Kidney capillary endothelial cell (primary cell): ENCODE measurements at regions not wholly inside any gene's neighbourhood (a gene's known extent, or its start where the extent isn't known, plus 50 kb on each side); places are given as distances from the start of the nearest gene placed in this dataset.

Experiments used
- DNase-seq: peaks from one replicate; pipeline ENCODE4 v3.0.0-alpha.2; 2018; ENCODE audit warnings: low spot score

- no peak for DNase-seq
Observed at GRCh38 chr2:239715606-239716005, 309.5 kb downstream of the NDUFA10 start.

DNA sequence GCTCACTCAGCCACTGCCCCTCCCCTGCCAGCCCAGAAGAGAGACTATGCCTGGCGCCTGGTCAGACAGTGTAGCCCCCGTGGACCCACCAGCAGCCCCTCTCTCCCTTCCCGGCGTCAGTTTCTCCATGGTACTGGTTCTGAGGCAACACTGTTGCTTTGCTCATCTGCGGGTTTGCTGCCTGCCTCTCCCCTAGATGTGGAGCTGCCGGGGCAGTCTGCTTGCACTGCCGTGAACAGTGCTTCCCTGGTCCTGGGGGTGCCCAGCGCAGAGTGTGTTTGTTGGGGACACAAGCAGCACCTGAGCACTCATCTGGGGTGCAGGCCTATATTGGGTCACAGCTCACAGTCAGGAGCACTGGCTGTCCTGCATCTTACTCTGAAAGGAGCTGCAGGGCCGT lies 309.9 kb downstream of the NDUFA10 start:
- no peak for DNase-seq

- no peak for DNase-seq
Observed at GRCh38 chr2:239714116-239714515, 311.0 kb downstream of the NDUFA10 start.

- no peak for DNase-seq
Observed at GRCh38 chr2:239712755-239713154, 311.9 kb upstream of the HDAC4 start.

DNA sequence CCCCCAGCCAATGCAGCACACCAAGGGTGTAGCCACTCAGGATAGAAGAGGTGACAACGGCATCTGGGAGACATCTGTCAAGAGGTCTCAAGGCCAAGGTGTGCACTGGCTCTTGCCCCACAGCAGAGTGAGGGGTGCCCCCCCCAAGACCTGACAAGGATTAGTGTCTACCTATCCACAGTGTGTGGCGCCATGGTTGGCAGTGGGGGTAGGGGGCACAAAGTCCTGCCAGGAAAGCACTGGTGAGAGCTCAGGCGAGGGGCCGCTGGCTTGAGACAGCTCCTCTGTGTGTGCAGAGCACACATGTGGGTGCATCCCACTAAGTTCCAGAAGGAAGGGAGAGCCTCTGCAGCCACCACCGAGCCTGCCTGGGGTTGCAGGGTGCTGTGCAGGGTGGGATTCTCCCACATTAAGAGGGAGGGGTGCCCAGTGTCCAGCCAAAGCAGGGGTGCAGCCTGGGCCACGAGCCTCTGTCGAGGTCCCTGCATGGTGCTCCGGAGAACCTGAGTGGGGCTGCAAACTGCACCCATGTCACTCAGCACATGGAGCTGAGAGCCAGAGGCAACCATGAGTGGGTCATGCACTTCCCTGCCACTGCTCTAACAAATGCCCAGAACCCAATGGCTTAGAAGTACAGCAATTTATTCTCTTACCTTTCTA lies 311.2 kb upstream of the HDAC4 start:
- no peak for DNase-seq

GRCh38 chr2:239710953-239711861 lies 310.4 kb upstream of the HDAC4 start:
- DNase-seq = no peak

DNA sequence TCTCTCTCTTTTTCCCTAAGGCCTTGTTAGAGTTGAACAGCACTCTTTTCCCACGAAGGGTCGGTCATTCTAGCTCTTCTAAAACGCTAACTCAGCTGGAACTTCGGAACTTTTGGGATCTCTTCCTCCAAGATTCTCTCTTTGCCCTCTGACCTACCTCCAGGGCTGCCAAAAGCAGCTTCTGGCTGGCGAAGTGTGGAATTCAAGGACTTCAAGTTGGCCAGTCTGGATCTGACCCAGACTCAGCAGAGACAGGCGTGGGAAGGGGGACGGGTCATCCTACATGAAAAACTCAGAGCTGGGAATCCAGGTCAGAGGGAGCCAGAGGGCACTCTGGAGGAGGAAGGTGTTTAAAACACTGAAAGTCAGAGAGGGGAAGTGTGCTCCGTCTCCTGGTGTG lies 305.5 kb upstream of the HDAC4 start:
- DNase-seq = no peak

DNA sequence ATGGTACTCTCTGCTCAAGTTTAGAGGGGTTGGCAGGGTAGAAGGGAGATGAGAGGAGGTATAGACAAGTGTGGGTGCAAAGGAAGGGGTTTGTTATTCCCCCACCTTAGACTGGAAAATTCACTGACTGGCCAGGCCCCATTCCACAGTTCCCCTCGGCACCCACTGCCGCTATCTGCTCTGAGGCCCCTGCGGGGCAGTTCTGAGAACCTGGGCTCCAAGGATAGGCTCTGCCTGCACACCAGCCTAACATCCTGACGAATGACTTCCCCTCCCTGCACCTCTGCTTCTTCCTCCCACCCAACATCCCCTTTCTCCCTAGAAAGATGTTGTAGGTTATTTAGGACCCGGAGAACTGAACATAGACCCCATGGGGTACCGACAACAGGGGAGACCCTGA lies 303.9 kb upstream of the HDAC4 start:
- DNase-seq = no peak

DNA sequence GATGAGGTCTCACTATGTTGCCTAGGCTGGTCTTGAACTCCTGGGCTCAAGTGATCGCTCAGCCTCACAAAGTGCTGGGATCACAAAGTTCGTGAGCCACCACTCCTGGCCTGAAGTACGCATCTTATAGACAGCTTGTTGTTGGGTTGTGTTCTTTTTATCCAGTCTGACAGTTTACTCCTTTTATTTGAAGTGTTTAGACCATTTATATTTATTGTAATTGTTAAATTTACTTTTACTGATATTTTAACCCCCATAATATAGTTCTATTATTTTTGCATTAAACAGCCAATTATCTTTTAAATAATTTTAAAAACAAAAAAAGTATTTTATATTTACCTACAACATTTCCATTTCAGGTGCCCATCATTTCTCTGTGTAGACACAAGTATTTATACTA lies 303.0 kb upstream of the HDAC4 start:
- DNase-seq = no peak

DNA sequence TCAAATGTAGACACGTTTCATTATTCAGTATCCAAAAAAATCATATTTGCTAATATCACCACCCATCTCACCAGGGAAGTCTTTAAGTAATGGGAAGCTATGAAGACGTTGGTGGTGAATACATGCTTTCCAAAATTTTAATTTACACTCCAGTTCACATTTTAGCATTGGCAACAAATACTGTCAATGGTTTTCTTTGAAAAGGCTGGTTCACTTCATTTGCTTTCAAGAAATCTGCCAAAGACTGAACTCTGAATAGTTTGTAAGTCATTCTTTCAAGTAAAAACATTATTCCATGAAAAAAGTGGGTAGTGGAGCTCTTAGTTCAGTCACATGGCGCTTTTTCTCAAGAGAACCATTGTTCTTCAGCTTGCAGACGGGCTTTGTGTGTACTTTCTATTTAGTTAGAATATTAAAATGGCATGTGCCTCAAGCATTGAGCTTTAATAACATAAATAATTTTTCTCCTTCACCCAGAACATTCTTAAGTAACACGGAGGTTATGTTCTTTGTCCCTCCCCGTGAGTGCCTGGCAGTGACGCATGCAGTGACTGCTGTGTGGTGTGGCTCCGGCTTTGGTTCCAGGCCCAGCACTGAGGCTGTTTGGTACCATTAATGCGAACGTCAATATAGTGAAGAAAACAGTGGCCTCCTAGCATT lies 300.0 kb upstream of the HDAC4 start:
- DNase-seq = no peak

GRCh38 chr2:239697399-239698164 lies 296.8 kb upstream of the HDAC4 start:
- no peak for DNase-seq

GRCh38 chr2:239696559-239697207 lies 295.9 kb upstream of the HDAC4 start:
- DNase-seq = no peak

- no peak for DNase-seq
Observed at GRCh38 chr2:239695728-239696240, 295.0 kb upstream of the HDAC4 start.

GRCh38 chr2:239695106-239695727 lies 294.4 kb upstream of the HDAC4 start:
- DNase-seq = no peak

GRCh38 chr2:239694487-239694886 lies 293.7 kb upstream of the HDAC4 start:
- DNase-seq = no peak

GRCh38 chr2:239693761-239694415 lies 293.1 kb upstream of the HDAC4 start:
- DNase-seq = no peak

GRCh38 chr2:239693330-239693729 lies 292.5 kb upstream of the HDAC4 start:
- DNase-seq = no peak

GRCh38 chr2:239692919-239693318 lies 292.1 kb upstream of the HDAC4 start:
- no peak for DNase-seq

GRCh38 chr2:239692362-239692851 lies 291.6 kb upstream of the HDAC4 start:
- DNase-seq = no peak

DNA sequence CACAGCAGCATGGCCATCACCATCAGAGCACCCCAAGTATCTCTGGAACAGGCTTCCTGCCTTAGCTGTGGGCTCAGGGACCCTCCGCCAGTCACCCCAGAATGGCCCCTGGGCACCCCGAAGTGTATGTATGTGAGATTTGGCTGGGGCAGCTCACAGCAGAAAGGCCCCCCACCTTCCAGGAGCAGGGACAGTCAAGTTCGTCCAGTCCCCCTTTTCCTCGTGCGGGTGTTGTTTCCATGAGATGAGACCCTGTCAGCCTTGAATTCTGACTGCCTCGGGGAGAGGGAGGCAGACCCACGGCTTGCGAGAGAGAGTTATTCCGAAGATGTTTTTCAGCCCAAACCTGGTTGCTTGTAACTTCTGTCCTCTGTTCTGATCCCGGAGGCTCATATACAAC lies 290.9 kb upstream of the HDAC4 start:
- DNase-seq = no peak
